GM21576 (cell line): ENCODE measurements at regions not wholly inside any gene's neighbourhood (a gene's known extent, or its start where the extent isn't known, plus 50 kb on each side); places are given as distances from the start of the nearest gene placed in this dataset.
A peak's percentile ranks its signal among the peaks of the same experiment; 100 is the strongest.

Experiments
- ATAC-seq: cut with Tn5 transposase; IDR thresholded peaks from one replicate; pipeline ENCODE4 v1.9.1; 2021; ENCODE audit warnings: mild to moderate bottlenecking, moderate library complexity; ENCODE audit not compliant: unreplicated experiment

GRCh38 chr6:17047889-17048288, 54.0 kb upstream of the STMND1 start:
- no peak for ATAC-seq

- no peak for ATAC-seq
These were observed 56.1 kb upstream of the STMND1 start for GRCh38 chr6:17045581-17046322.

GRCh38 chr6:17043148-17043522, 58.7 kb upstream of the STMND1 start:
- no peak for ATAC-seq

DNA sequence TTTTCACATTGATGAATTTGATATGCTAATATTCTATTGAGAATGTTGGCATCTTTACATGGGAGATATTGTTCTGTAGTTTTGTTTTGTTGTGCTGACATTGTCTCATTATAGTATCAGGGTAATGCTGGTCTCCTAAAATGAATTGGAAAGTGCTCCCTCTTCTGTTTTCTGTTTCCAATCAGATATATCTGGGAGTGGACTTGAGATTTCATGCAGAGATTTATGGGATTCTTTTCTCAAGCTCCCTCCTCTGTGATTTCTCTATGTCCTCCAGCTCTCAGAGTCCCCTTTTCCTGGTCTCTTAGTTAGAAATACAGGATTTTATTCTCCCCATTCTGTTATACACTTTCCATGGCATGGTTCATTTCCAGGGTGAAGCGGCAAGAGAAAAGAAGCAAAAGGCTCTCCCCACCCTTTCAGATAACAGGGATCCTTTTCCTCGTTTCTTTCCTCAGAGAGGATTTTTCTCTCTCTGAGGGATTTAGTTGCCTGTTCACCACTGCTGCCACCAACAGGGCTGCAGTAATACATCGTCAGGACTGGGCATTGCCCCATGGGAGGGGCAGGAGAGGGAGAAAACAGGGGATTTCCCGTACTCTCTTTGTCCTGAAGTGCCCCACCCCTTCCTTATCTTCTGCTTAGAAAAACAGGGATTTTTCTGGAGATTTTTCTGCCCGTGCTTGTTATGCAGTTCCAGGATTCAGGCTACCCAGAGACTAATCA, 59.3 kb upstream of the STMND1 start:
- ATAC-seq: no peak

- no peak for ATAC-seq
These were observed 62.6 kb upstream of the STMND1 start for GRCh38 chr6:17039266-17039665.

- ATAC-seq: no peak
These were observed 63.5 kb upstream of the STMND1 start for GRCh38 chr6:17038316-17038715.

- no peak for ATAC-seq
These were observed 65.8 kb upstream of the STMND1 start for GRCh38 chr6:17036065-17036393.

DNA sequence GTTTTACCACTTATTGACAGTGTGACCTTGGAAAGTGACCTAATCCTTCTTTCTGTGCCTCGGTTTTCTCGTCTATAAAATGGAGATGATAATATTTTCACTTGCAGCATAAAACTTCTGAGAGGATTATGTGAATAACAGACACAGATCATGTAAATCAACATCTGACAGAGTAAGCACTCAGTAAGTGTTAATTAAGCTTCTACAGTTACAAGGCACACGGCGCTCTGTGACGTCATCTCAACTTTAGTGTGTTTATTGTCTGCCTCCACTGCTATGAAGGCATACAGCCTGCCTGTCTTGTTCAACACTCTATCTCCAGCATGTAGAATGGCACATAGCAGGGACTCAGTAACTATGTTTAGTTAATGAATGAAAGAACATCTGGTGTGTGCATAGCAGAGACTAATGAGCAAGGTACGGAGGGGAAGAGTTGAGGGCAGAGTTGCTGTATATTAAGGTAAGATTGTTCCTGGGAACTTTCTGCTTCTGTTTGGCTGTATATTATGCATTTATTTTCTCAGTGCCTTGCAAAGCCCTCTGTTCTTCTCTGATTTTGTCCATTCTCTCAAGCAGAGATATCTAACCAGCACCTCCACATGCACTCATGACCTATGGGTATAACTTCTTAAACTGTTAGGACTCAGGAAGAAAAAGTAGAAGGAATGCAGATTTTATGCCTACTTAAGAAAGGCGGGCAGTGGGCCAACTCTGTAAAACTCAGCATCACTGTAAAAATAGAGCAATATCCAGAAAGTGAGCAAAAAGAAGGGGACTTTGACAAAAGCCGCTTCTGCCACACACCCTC, 66.4 kb upstream of the STMND1 start:
- no peak for ATAC-seq

DNA sequence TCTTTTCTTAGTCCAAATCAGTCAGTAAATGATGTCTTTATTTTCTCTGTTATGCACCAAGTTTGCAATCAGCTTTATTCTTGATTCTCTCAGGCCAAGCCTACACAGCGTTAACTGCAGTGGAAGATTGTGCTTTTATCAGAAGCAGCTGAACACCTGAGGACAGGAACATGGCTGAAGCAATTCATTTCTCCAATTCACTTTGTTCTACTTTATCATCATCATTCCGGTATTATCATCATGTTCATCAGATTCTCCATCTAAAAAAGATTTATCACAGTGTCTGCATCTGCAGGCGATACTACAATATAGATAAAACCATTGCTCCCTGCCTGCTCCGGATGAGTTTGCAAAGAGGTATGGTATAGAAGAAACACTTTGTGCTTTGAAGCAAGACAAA, 68.1 kb upstream of the STMND1 start:
- no peak for ATAC-seq

DNA sequence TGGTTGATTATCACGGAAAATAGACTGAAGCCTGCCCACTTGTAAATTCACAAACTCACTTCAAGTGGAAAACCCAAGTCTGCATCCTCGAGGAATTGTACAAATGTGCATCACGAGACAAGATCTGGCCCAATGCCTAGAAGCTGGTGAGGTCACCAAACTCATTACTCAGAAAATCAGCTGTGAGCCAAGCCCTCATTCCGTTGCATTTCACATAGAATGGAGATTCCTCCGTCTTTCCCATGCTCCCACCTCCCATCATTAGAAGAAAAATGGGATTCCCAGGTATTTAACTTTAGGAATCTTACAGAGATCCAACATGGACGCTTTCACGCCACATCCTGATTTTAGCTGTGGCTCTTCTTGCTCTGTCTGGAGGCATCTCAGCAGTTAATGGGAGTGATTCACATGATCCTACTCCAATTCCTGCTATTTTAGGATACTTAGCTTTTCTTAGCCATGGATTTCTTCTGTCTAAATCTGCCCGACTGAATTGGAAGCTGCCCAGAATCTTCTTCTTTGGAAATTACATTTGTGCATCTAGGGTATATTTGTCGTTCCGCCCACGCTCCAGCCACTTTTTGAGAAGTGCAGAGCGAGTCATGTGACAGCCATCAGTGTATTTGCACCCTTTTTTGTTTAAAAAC, 68.7 kb upstream of the STMND1 start:
- ATAC-seq: no peak

GRCh38 chr6:17032590-17032987, 69.3 kb upstream of the STMND1 start:
- no peak for ATAC-seq

GRCh38 chr6:17031961-17032360, 69.9 kb upstream of the STMND1 start:
- no peak for ATAC-seq

DNA sequence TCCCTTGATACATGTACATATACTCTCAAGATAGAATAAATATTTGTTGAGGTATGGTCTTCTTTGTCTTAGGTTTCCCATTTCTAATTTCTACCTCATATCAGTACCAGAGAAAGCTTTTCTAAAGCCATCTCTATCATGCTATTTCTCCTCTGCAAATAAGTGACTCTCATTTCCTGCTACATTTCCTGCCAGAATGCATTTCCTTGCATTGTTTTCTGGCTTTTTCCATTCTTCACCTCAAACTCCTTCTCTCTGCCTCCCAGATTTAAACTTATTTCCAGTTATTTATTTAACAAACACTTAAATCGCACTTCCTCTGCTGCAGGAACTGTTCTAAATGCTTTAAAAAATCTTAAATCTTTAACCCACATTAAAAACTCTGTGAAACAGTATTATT, 74.4 kb upstream of the STMND1 start:
- no peak for ATAC-seq

- ATAC-seq: peak; percentile 58
These were observed 79.2 kb upstream of the STMND1 start for GRCh38 chr6:17022604-17023003.

DNA sequence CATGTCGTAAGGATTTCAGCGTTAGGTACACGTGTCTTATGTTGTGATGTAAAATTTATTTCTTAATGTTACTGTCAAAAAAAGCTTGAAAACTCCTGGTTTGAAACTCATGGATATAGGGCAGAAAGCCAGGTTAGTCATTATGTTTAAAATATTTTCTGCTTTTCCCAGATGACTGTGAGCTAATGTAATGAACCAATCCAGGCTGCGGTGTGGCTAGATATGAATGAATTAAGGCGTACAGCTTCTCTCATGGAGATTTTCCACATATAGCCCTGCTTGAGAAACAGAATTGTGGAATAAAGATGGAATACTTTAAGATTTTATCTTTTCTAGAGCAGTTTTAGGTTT, 80.3 kb upstream of the STMND1 start:
- no peak for ATAC-seq

GRCh38 chr6:17020889-17021538, 80.8 kb upstream of the STMND1 start:
- no peak for ATAC-seq

GRCh38 chr6:17018425-17018824, 83.4 kb upstream of the STMND1 start:
- no peak for ATAC-seq

DNA sequence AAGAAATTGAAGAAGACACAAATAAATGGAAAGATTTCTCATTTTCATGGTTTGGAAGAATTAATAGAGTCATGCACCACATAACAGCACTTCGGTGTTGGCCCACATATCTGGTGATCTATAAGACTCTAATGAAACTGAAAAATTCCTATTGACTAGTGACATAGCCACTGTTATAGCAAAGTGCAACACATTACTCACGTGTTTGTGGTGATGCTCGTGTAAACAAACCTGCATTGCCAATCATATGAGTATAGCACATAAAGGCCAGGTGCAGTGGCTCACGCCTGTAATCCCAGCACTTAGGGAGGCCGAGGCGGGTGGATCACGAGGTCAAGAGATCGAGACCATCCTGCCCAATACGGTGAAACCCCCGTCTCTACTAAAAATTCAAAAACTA, 84.4 kb upstream of the STMND1 start:
- ATAC-seq: no peak

GRCh38 chr6:17015551-17016381, 86.1 kb upstream of the STMND1 start:
- ATAC-seq: no peak

- peak; percentile 88 for ATAC-seq
These were observed 86.7 kb upstream of the STMND1 start for GRCh38 chr6:17015144-17015543.
